Nucleus accumbens (tissue), 56 donors: ENCODE measurements at regions not wholly inside any gene's neighbourhood (a gene's known extent, or its start where the extent isn't known, plus 50 kb on each side); places are given as distances from the start of the nearest gene placed in this dataset.

Source experiments
- DNase-seq, 56 donors: peaks; one replicate each; lab custom pipeline; 2025; lab: John Stamatoyannopoulos, UW

DNA sequence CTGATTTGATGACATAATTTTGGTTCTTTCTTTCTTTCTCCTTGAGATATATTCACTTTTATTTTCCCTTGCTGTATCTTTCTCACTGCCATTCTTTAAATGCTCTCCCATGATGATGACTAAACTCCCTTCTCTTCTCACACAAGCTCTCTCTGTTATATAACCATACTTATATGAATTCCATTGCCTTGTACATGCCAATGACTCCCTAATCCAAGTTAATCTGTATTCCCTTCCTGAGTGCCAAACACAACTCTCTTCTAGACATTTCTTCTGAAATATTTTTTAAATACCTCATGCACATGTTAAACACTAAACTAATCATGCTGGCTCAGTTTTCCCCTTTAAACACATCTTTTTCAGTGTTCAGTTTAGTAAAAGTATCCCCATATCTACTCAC is 62.2 kb upstream of the ST8SIA4 start:
- DNase-seq, result no peak
